Lung (tissue), 11 donors: ENCODE measurements at regions not wholly inside any gene's neighbourhood (a gene's known extent, or its start where the extent isn't known, plus 50 kb on each side); places are given as distances from the start of the nearest gene placed in this dataset.

Experiments used
- ATAC-seq: fragments of 200-7000 bp; cut with Tn5 transposase; one replicate; pipeline ENCODE4 v1.9.1; 2020; ENCODE audit warnings: moderate number of reproducible peaks; ENCODE audit not compliant: insufficient read depth, low FRiP score
- DNase-seq, 3 donors: peaks; one replicate each; pipeline ENCODE4 v3.0.0-alpha.2; 2013 to 2017
- H3K27ac ChIP-seq, 2 donors: one replicate each; pipeline ENCODE4 v1.5.1; 2013; ENCODE audit warnings: mild to moderate bottlenecking in 2 of 2, moderate library complexity in 2 of 2, control low read depth in 1 of 2, inconsistent platforms in 1 of 2, low read depth in 1 of 2, low read length in 1 of 2
- H3K27me3 ChIP-seq, 3 donors: one replicate each; pipeline ENCODE4 v1.5.1; 2013; ENCODE audit warnings: low read length in 2 of 3; ENCODE audit not compliant: control insufficient read depth in 3 of 3, insufficient read depth in 3 of 3
- H3K36me3 ChIP-seq, 4 donors: one replicate each; pipeline ENCODE4 v1.5.1; 2013; ENCODE audit warnings: low read length in 4 of 4, mild to moderate bottlenecking in 1 of 4, moderate library complexity in 1 of 4; ENCODE audit not compliant: control insufficient read depth in 4 of 4, insufficient read depth in 4 of 4
- H3K4me1 ChIP-seq, 5 donors: one replicate each; pipeline ENCODE4 v1.5.1; 2013; ENCODE audit warnings: low read length in 5 of 5, mild to moderate bottlenecking in 2 of 5, moderate library complexity in 1 of 5; ENCODE audit not compliant: control insufficient read depth in 5 of 5, insufficient read depth in 5 of 5
- H3K4me3 ChIP-seq: one replicate; pipeline ENCODE4 v1.5.1; 2013; ENCODE audit warnings: mild to moderate bottlenecking, control low read depth, moderate library complexity
- H3K9ac ChIP-seq, 2 donors: one replicate each; pipeline ENCODE4 v1.5.1; 2013; ENCODE audit warnings: low read length in 2 of 2, control low read depth in 1 of 2; ENCODE audit not compliant: insufficient read depth in 1 of 2
- H3K9me3 ChIP-seq, 4 donors: one replicate each; pipeline ENCODE4 v1.5.1; 2013; ENCODE audit warnings: low read length in 3 of 4, mild to moderate bottlenecking in 1 of 4, moderate library complexity in 1 of 4; ENCODE audit not compliant: control insufficient read depth in 4 of 4, insufficient read depth in 3 of 4
- WGBS, 2 donors: extraction: QIAGEN DNeasy Blood & Tissue Kit; methylation state at CpG; one replicate each; pipeline ENCODE4 v1.1.7; 2013; 5-methylcytosine and 5-hydroxymethylcytosine counted together
- TF ChIP-seq, protein P1 (sequence below): IDR thresholded peaks from 2 replicates; pipeline ENCODE4 v1.5.1; 2012; ENCODE audit warnings: mild to moderate bottlenecking; ENCODE audit errors: control extremely low read depth, extremely low read depth
- donor health status: control.
- donor health status: control.
- donor health status: Bipolar disorder and iron deficiency.
- donor health status: healthy.
- donor health status: DM: yes; HTN: yes; CAD: no.

DNA sequence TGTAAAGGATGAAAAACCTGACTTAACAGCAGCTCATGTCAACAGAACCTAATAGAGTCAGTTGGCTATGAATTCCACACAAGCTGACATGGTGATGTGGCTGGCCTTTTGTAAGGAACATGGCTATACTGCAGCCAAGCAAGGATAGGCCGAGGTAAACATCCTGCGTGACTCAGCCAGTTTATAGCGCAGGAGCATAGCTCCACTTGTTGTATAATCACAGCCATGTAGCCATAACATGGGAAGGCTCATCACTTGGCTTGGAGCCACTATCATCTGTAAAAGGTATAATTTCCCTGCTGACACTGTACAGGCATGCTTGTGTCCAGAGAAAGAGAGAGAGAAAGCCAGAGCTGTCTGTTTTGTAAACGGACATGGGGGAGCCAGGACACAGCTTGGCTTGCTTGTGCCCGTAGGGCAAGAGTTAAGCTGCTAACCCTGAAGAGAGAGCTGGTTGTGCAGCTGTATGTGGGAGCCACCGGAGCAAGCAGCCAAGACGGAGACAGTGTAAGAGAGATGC is 104.4 kb upstream of the PLET1 start:
- DNase-seq, result peak in 1 of 3 donors; percentile 19
- no peak for ATAC-seq
- Histone ChIP-seq H3K27ac (no peak overlapping the region), H3K4me1 (no peaks in the 10 kb centered on the region), H3K27me3 (peaks cover 0 to 2% (median 0%) of the 10 kb centered on the region in 3 donors), H3K9me3 (no peaks in the 10 kb centered on the region), H3K9ac (no peak overlapping the region), H3K4me3 (no peak overlapping the region), H3K36me3 (no peaks in the 10 kb centered on the region)
- WGBS, 2 donors, result 85 to 89% methylated on average over 7 of the region's 7 CpGs
- TF ChIP-seq, protein P1, sequence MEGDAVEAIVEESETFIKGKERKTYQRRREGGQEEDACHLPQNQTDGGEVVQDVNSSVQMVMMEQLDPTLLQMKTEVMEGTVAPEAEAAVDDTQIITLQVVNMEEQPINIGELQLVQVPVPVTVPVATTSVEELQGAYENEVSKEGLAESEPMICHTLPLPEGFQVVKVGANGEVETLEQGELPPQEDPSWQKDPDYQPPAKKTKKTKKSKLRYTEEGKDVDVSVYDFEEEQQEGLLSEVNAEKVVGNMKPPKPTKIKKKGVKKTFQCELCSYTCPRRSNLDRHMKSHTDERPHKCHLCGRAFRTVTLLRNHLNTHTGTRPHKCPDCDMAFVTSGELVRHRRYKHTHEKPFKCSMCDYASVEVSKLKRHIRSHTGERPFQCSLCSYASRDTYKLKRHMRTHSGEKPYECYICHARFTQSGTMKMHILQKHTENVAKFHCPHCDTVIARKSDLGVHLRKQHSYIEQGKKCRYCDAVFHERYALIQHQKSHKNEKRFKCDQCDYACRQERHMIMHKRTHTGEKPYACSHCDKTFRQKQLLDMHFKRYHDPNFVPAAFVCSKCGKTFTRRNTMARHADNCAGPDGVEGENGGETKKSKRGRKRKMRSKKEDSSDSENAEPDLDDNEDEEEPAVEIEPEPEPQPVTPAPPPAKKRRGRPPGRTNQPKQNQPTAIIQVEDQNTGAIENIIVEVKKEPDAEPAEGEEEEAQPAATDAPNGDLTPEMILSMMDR, result no peak

DNA sequence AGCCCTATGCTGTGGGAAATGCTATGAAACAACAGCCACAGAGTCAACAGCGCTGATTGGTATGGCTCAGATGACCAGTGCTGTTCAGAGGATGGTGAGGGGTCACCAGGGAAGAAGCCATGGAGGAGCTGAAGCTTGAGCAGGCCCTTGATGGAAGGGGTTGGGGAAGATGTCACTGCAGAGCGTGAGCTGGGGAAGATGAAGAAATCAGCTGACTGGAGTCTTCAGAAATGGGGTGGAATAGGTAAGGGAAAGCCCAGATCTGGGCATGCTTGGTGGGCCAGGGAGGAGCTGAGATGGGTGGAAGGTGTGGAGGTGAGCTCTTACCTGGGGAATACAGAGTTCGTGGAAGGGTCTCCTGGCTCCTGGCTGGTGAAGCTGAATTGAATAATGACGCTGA is 105.4 kb upstream of the PLET1 start:
- 94% methylated on average over 4 of the region's 4 CpGs for WGBS, 2 donors
- TF ChIP-seq, protein P1, result no peak
- H3K4me3 ChIP-seq, result no peak overlapping the region
- peaks cover 0 to 2% (median 0%) of the 10 kb centered on the region in 3 donors for H3K27me3 ChIP-seq
- H3K36me3 ChIP-seq, result no peaks in the 10 kb centered on the region
- ATAC-seq (no peak), DNase-seq (no peak)
- no peak overlapping the region for H3K27ac ChIP-seq
- H3K9ac ChIP-seq, result no peak overlapping the region
- no peaks in the 10 kb centered on the region for H3K9me3 ChIP-seq
- no peaks in the 10 kb centered on the region for H3K4me1 ChIP-seq

DNA sequence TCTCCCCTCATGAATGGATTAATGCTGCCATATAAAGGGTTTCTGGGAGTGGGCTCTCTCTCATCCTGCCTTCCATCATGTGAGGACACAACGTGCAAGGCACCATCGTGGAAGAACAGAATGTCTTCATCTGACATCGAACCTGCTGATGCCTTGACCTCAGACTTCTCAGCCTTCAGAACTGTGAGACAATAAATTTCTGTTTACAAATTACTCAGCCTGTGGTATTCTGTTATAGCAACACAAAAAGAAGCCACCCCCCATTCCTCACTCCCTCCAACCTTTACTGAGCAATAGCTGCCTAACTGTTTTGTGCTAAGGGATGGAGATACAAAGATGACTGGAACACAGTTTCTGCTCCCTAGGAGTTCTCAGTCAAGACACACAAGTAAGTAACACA is 106.1 kb upstream of the PLET1 start:
- H3K4me1 ChIP-seq, result no peaks in the 10 kb centered on the region
- ATAC-seq (no peak), DNase-seq (no peak)
- no peaks in the 10 kb centered on the region for H3K9me3 ChIP-seq
- H3K27me3 ChIP-seq, result peaks cover 0 to 2% (median 0%) of the 10 kb centered on the region in 3 donors
- H3K4me3 ChIP-seq, result no peak overlapping the region
- TF ChIP-seq, protein P1, result no peak
- H3K27ac ChIP-seq, result no peak overlapping the region
- 82 to 95% methylated on average over 3 of the region's 3 CpGs for WGBS, 2 donors
- H3K36me3 ChIP-seq, result no peaks in the 10 kb centered on the region
- no peak overlapping the region for H3K9ac ChIP-seq

DNA sequence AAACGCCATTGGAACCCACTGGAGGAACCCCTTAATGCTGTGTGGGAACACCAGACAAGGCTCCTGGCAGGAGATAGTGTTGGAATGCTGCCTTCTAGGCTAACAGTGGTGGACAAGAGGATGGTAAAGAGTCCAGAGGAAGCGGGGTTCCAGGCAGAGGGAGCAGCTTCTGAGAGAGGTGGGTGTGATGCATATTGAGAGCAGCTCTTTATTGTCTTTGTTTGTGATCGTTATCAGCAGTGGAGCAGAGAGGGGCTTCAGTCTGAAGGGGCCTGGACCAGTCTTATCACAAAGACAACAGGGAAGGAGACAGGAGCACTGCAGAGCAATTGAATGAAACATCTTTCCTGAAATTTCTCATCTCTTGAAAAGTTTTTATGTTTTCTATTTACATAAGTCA is 106.8 kb upstream of the PLET1 start:
- no peak for DNase-seq

More for the DNA sequence above, 106.8 kb upstream of the PLET1 start:
- H3K9me3 ChIP-seq, result no peaks in the 10 kb centered on the region
- H3K9ac ChIP-seq, result no peak overlapping the region
- no peak overlapping the region for H3K4me3 ChIP-seq
- TF ChIP-seq, protein P1, result no peak
- H3K4me1 ChIP-seq, result no peaks in the 10 kb centered on the region
- H3K27ac ChIP-seq, result no peak overlapping the region
- H3K27me3 ChIP-seq, result peaks cover 0 to 2% (median 0%) of the 10 kb centered on the region in 3 donors
- H3K36me3 ChIP-seq, result no peaks in the 10 kb centered on the region
- 69 to 84% methylated on average over 3 of the region's 3 CpGs for WGBS, 2 donors
- no peak for ATAC-seq
